WTC11 (cell line): ENCODE measurements at regions not wholly inside any gene's neighbourhood (a gene's known extent, or its start where the extent isn't known, plus 50 kb on each side); places are given as distances from the start of the nearest gene placed in this dataset.
A peak's percentile ranks its signal among the peaks of the same experiment; 100 is the strongest.

Source experiments
- ATAC-seq: fragments of 200-7000 bp; cut with Tn5 transposase; 2 replicates; pipeline ENCODE4 v1.10.0; 2021; ENCODE audit warnings: mild to moderate bottlenecking, moderate library complexity
- CTCF ChIA-PET: fragments of 300-600 bp; sonication (Branson Sonifier 250); formaldehyde crosslinking; loops from one replicate; lab custom pipeline; 2021; ENCODE audit warnings: antibody characterized with exemption; lab: Charles Lee
- POLR2A ChIA-PET: fragments of 350-600 bp; sonication (Branson Sonifier 250); formaldehyde crosslinking; loops from one replicate; lab custom pipeline; 2021; ENCODE audit warnings: antibody characterized with exemption; lab: Charles Lee
- DNase-seq: peaks from one replicate; pipeline ENCODE4 v3.0.0; 2021; ENCODE audit warnings: low spot score
- H3K27ac Mint-ChIP-seq: 2 replicates; pipeline ENCODE4 v1.8.0; 2021; ENCODE audit warnings: mixed read lengths
- H3K27me3 Mint-ChIP-seq: 2 replicates; pipeline ENCODE4 v1.8.0; 2021; ENCODE audit warnings: low read depth, mild to moderate bottlenecking, moderate library complexity, mixed read lengths
- H3K36me3 Mint-ChIP-seq: 2 replicates; pipeline ENCODE4 v1.8.0; 2021; ENCODE audit warnings: mixed read lengths
- H3K4me1 Mint-ChIP-seq: 2 replicates; pipeline ENCODE4 v1.8.0; 2022; ENCODE audit warnings: mixed read lengths
- H3K4me3 Mint-ChIP-seq: 2 replicates; pipeline ENCODE4 v1.8.0; 2021; ENCODE audit warnings: mild to moderate bottlenecking, moderate library complexity, mixed read lengths
- H3K9me3 Mint-ChIP-seq: 2 replicates; pipeline ENCODE4 v1.8.0; 2021; ENCODE audit warnings: mixed read lengths
- CBFB ChIP-seq: sonication (generic); formaldehyde crosslinking; IDR thresholded peaks from 2 replicates; pipeline ENCODE4 v1.8.1; 2022; ENCODE audit warnings: mild to moderate bottlenecking, low read depth, missing genetic modification reagents
- ESRRA ChIP-seq: sonication (generic); formaldehyde crosslinking; IDR thresholded peaks from 2 replicates; pipeline ENCODE4 v1.8.1; 2022; ENCODE audit warnings: mild to moderate bottlenecking, missing genetic modification reagents, borderline replicate concordance
- FOXJ3 ChIP-seq: sonication (generic); formaldehyde crosslinking; IDR thresholded peaks from 2 replicates; pipeline ENCODE4 v1.9.0; 2021; ENCODE audit warnings: missing genetic modification reagents, mild to moderate bottlenecking, borderline replicate concordance
- FOXK1 ChIP-seq: sonication (generic); formaldehyde crosslinking; IDR thresholded peaks from 2 replicates; pipeline ENCODE4 v1.8.0; 2022; ENCODE audit warnings: mild to moderate bottlenecking, moderate library complexity, missing genetic modification reagents
- FOXP1 ChIP-seq: sonication (generic); formaldehyde crosslinking; IDR thresholded peaks from 2 replicates; pipeline ENCODE4 v1.8.0; 2022; ENCODE audit warnings: missing genetic modification reagents, mild to moderate bottlenecking, moderate library complexity, borderline replicate concordance
- GABPB1 ChIP-seq: sonication (generic); formaldehyde crosslinking; IDR thresholded peaks from 2 replicates; pipeline ENCODE4 v1.8.1; 2023; ENCODE audit warnings: mild to moderate bottlenecking, missing genetic modification reagents
- GTF2I ChIP-seq: fragments of 250-450 bp; sonication (Bioruptor Pico); conservative IDR thresholded peaks from 2 replicates; pipeline ENCODE4 v1.4.0; 2021; ENCODE audit warnings: mild to moderate bottlenecking
- IRF2 ChIP-seq: sonication (generic); formaldehyde crosslinking; IDR thresholded peaks from 2 replicates; pipeline ENCODE4 v1.8.0; 2022; ENCODE audit warnings: low read depth, missing genetic modification reagents, borderline replicate concordance
- SP1 ChIP-seq: sonication (generic); formaldehyde crosslinking; conservative IDR thresholded peaks from 2 replicates; pipeline ENCODE4 v1.8.1; 2022; ENCODE audit warnings: missing genetic modification reagents
- TCF7 ChIP-seq: sonication (generic); formaldehyde crosslinking; IDR thresholded peaks from 2 replicates; pipeline ENCODE4 v1.8.0; 2022; ENCODE audit warnings: mild to moderate bottlenecking, low read depth, missing genetic modification reagents, moderate library complexity
- TEAD1 ChIP-seq: sonication (generic); formaldehyde crosslinking; IDR thresholded peaks from 2 replicates; pipeline ENCODE4 v1.8.0; 2022; ENCODE audit warnings: mild to moderate bottlenecking, missing genetic modification reagents
- ZNF219 ChIP-seq: sonication (generic); formaldehyde crosslinking; IDR thresholded peaks from 2 replicates; pipeline ENCODE4 v1.8.0; 2023; ENCODE audit warnings: missing genetic modification reagents, mild to moderate bottlenecking, borderline replicate concordance
- ZNF232 ChIP-seq: sonication (generic); formaldehyde crosslinking; IDR thresholded peaks from 2 replicates; pipeline ENCODE4 v1.8.0; 2022; ENCODE audit warnings: mild to moderate bottlenecking, missing genetic modification reagents
- ZNF396 ChIP-seq: fragments of 250-450 bp; sonication (Bioruptor Pico); IDR thresholded peaks from 2 replicates; pipeline ENCODE4 v1.8.0; 2021; ENCODE audit warnings: mild to moderate bottlenecking, moderate library complexity, borderline replicate concordance
- TF ChIP-seq, protein P1 (sequence below): sonication (generic); formaldehyde crosslinking; IDR thresholded peaks from 2 replicates; pipeline ENCODE4 v1.8.1; 2022; ENCODE audit warnings: missing genetic modification reagents, borderline replicate concordance
- TF ChIP-seq, protein P2 (sequence below): sonication (generic); formaldehyde crosslinking; IDR thresholded peaks from 2 replicates; pipeline ENCODE4 v1.8.1; 2022; ENCODE audit warnings: low read depth, mild to moderate bottlenecking, moderate library complexity, missing genetic modification reagents, borderline replicate concordance
- TF ChIP-seq, protein P3 (sequence below): sonication (generic); formaldehyde crosslinking; IDR thresholded peaks from 2 replicates; pipeline ENCODE4 v1.8.0; 2022; ENCODE audit warnings: mild to moderate bottlenecking, missing genetic modification reagents
- TF ChIP-seq, protein P4 (sequence below): sonication (generic); formaldehyde crosslinking; IDR thresholded peaks from 2 replicates; pipeline ENCODE4 v1.8.1; 2022; ENCODE audit warnings: low read depth, missing genetic modification reagents, borderline replicate concordance
- TF ChIP-seq, protein P5 (sequence below): sonication (generic); formaldehyde crosslinking; IDR thresholded peaks from 2 replicates; pipeline ENCODE4 v1.8.1; 2023; ENCODE audit warnings: mild to moderate bottlenecking, missing genetic modification reagents, moderate library complexity

DNA sequence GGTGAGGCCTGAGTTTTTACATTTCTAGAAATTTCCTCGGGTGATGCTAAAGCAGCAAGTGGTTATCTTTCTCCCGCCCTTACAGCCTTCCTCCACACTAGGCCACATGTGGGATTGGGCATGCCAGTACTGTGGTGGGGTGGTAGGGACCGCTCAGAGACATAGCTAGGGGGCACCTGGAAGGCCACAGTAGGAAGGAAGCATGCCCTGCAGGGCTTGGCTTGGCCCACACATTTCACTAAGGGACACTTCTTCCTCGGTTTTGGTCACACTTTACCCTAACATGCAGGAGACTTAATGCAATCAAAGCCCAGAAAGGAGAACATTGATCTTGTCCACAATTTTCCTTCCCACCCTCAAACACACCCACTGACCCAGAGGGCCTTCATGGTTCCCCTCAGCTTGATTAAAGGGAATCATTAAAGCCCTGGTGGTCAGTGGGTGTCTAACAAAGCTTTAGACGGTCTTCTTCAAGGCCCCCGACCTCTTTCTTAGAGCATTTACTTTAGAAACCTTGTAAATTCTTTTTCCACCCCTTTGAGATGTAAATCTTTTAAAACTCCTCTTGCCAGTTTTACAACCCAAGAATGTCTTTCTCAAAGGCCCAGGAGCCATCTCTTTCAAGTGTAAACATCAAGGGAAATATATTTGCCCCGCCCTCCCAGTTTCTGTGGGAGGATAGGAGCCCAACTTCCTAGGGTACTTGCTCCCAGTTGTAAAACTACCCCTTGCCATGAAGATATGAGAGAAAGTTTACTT, 246.4 kb upstream of the PTBP2 start:
- Mint-ChIP-seq H3K4me1 (peaks cover 31% of the 10 kb centered on the region), H3K27me3 (peaks cover 99% of the 10 kb centered on the region)
- ATAC-seq, result peak; percentile 88

DNA sequence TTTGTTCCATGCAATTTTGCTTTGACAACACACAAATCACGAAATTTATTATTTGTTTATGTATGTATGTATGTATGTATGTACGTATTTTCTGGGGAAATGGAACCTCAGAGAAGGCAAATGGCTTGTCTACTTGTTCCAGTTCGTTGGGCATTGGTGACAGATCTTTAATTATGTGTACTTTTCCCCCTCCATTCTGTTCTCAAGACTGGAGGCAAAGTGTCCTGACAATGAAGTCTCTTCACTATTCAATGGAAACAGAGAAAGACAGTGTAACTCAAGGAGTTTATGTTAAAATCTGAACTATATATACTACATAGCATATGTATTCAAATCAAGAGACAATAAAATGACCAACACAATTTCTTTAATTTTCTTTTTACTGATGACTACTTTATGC, 245.7 kb upstream of the PTBP2 start:
- no peak for TF ChIP-seq GTF2I (CRISPR knock-in tag)
- TF ChIP-seq, protein P1, sequence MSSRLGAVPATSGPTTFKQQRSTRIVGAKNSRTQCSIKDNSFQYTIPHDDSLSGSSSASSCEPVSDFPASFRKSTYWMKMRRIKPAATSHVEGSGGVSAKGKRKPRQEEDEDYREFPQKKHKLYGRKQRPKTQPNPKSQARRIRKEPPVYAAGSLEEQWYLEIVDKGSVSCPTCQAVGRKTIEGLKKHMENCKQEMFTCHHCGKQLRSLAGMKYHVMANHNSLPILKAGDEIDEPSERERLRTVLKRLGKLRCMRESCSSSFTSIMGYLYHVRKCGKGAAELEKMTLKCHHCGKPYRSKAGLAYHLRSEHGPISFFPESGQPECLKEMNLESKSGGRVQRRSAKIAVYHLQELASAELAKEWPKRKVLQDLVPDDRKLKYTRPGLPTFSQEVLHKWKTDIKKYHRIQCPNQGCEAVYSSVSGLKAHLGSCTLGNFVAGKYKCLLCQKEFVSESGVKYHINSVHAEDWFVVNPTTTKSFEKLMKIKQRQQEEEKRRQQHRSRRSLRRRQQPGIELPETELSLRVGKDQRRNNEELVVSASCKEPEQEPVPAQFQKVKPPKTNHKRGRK (CRISPR knock-in tag), result no peak
- TF ChIP-seq, protein P2, sequence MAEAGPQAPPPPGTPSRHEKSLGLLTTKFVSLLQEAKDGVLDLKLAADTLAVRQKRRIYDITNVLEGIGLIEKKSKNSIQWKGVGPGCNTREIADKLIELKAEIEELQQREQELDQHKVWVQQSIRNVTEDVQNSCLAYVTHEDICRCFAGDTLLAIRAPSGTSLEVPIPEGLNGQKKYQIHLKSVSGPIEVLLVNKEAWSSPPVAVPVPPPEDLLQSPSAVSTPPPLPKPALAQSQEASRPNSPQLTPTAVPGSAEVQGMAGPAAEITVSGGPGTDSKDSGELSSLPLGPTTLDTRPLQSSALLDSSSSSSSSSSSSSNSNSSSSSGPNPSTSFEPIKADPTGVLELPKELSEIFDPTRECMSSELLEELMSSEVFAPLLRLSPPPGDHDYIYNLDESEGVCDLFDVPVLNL (CRISPR knock-in tag), result no peak
- no peak for TF ChIP-seq ESRRA (CRISPR knock-in tag)
- no peak for TF ChIP-seq IRF2 (CRISPR knock-in tag)
- TF ChIP-seq FOXP1 (CRISPR knock-in tag), result no peak
- TF ChIP-seq FOXJ3 (CRISPR knock-in tag), result no peak
- TF ChIP-seq, protein P3, sequence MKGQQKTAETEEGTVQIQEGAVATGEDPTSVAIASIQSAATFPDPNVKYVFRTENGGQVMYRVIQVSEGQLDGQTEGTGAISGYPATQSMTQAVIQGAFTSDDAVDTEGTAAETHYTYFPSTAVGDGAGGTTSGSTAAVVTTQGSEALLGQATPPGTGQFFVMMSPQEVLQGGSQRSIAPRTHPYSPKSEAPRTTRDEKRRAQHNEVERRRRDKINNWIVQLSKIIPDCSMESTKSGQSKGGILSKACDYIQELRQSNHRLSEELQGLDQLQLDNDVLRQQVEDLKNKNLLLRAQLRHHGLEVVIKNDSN (CRISPR knock-in tag), result no peak
- TF ChIP-seq, protein P4, sequence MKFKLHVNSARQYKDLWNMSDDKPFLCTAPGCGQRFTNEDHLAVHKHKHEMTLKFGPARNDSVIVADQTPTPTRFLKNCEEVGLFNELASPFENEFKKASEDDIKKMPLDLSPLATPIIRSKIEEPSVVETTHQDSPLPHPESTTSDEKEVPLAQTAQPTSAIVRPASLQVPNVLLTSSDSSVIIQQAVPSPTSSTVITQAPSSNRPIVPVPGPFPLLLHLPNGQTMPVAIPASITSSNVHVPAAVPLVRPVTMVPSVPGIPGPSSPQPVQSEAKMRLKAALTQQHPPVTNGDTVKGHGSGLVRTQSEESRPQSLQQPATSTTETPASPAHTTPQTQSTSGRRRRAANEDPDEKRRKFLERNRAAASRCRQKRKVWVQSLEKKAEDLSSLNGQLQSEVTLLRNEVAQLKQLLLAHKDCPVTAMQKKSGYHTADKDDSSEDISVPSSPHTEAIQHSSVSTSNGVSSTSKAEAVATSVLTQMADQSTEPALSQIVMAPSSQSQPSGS (CRISPR knock-in tag), result no peak
- TF ChIP-seq CBFB (CRISPR knock-in tag), result no peak
- TF ChIP-seq ZNF219, result no peak
- TF ChIP-seq, all 79 proteins: peak for 0
- POLR2A ChIA-PET, result no interaction called here

More for the DNA sequence above, 246.4 kb upstream of the PTBP2 start:
- Mint-ChIP-seq H3K27ac (no peak overlapping the region), H3K9me3 (peaks cover 13% of the 10 kb centered on the region), H3K36me3 (peaks cover 13% of the 10 kb centered on the region), H3K4me3 (no peak overlapping the region)
- POLR2A ChIA-PET, result no interaction called here
- peak; percentile 58 for DNase-seq
- TF ChIP-seq FOXK1 (CRISPR knock-in tag) (peak; percentile 67; the same call in 1 of the 2 replicates), ZNF396 (no peak), SP1 (CRISPR knock-in tag) (0 out of 2 replicates have a peak, but pooled peaks have one; percentile 54), TCF7 (CRISPR knock-in tag) (no peak), TEAD1 (CRISPR knock-in tag) (peak; percentile 70; the same call in 1 of the 2 replicates)
- TF ChIP-seq, all 79 proteins: peak for 3
- CTCF ChIA-PET, result no interaction called here

DNA sequence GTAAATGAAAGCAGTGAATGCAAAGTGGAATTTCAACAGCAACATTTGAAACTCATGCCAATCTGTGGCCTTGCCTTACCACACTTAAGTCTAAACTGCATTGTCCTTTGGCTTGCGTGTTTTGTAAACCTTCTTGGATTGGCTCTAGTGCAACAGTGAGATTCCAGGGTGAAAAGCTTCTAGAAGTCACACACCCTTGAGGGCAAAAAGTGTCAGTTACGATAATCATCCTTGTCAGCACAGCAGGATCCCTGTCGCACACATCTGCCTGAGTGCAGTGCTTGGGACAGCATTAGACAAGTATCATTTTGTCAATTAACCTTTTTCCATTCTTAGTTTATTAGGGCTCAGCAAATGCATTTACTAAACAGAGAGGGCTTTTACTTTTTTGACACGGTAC, 243.4 kb upstream of the PTBP2 start:
- ChIA-PET CTCF (no interaction called here), POLR2A (no interaction called here)
- no peak for TF ChIP-seq ZNF232 (CRISPR knock-in tag)
- no peak for TF ChIP-seq GABPB1 (CRISPR knock-in tag)
- TF ChIP-seq, protein P5, sequence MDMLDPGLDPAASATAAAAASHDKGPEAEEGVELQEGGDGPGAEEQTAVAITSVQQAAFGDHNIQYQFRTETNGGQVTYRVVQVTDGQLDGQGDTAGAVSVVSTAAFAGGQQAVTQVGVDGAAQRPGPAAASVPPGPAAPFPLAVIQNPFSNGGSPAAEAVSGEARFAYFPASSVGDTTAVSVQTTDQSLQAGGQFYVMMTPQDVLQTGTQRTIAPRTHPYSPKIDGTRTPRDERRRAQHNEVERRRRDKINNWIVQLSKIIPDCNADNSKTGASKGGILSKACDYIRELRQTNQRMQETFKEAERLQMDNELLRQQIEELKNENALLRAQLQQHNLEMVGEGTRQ (CRISPR knock-in tag), result no peak
- Mint-ChIP-seq H3K27me3 (peaks cover 99% of the 10 kb centered on the region), H3K9me3 (no peaks in the 10 kb centered on the region), H3K36me3 (no peaks in the 10 kb centered on the region), H3K27ac (no peak overlapping the region), H3K4me1 (peaks cover 40% of the 10 kb centered on the region), H3K4me3 (no peak overlapping the region)
- DNase-seq (no peak), ATAC-seq (no peak)

More for the DNA sequence above, 245.7 kb upstream of the PTBP2 start:
- peaks cover 10% of the 10 kb centered on the region for H3K9me3 Mint-ChIP-seq
- H3K4me3 Mint-ChIP-seq, result no peak overlapping the region
- no peak for ATAC-seq
- peaks cover 31% of the 10 kb centered on the region for H3K4me1 Mint-ChIP-seq
- H3K36me3 Mint-ChIP-seq, result peaks cover 11% of the 10 kb centered on the region
- CTCF ChIA-PET, result no interaction called here
- no peak overlapping the region for H3K27ac Mint-ChIP-seq
- no peak for DNase-seq
- H3K27me3 Mint-ChIP-seq, result peaks cover 99% of the 10 kb centered on the region
